ENCODE measurements at regions not wholly inside any gene's neighbourhood (a gene's known extent, or its start where the extent isn't known, plus 50 kb on each side); places are given as distances from the start of the nearest gene placed in this dataset.

DNA sequence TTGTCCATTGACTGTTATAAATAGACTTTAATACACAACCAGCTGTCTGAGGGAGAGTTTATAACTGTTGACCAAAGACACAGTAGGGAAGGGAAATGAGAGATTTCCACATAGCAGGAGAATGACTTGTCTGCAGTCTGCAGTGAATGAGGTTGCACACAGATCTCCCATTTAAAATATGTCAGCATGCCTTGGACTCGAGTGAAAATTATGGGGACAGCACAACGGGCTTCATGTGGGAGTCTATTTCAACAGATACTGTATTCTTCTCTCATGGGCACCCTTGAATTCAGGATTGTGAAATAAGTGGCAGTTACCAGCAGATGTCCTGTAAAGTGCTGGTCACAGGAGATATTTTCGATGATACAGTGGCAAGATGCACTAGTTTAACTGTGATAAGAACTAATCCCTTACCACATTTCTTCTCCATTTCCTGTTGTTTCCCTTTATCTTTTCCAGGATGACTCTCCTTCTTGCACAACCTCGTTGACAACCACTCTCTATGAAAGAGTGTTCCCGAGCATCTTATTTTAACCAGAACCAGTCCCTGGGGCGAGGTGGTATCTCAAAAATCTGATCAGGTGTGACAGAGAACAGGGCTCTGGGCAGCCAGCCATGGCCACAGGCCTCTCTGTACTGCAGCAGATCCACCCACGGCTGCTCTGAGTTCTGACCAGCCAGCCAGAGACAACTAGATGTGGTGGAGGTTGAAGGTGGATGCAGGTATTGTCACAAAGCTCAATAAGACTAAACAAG, 51.5 kb upstream of the MAP3K1 start (continued):
- TF ChIP-seq, protein P1, sequence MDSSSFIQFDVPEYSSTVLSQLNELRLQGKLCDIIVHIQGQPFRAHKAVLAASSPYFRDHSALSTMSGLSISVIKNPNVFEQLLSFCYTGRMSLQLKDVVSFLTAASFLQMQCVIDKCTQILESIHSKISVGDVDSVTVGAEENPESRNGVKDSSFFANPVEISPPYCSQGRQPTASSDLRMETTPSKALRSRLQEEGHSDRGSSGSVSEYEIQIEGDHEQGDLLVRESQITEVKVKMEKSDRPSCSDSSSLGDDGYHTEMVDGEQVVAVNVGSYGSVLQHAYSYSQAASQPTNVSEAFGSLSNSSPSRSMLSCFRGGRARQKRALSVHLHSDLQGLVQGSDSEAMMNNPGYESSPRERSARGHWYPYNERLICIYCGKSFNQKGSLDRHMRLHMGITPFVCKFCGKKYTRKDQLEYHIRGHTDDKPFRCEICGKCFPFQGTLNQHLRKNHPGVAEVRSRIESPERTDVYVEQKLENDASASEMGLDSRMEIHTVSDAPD (CRISPR knock-in tag; IDR thresholded peaks at IDR 0.05): no peak
- TF ChIP-seq TARDBP (IDR thresholded peaks at IDR 0.05): no peak
- TF ChIP-seq HMGN3 (IDR thresholded peaks at IDR 0.05; ENCODE audit: borderline replicate concordance, extremely low read depth, insufficient read length, low read depth, low read length): peak; percentile 54
- TF ChIP-seq MBD2 (IDR thresholded peaks at IDR 0.05; ENCODE audit: borderline replicate concordance, low read depth): no peak
- no peak for TF ChIP-seq ADNP (tag; IDR thresholded peaks at IDR 0.05)
- peak; percentile 95 for TF ChIP-seq ARID1B (IDR thresholded peaks at IDR 0.05)
- TF ChIP-seq, protein P2, sequence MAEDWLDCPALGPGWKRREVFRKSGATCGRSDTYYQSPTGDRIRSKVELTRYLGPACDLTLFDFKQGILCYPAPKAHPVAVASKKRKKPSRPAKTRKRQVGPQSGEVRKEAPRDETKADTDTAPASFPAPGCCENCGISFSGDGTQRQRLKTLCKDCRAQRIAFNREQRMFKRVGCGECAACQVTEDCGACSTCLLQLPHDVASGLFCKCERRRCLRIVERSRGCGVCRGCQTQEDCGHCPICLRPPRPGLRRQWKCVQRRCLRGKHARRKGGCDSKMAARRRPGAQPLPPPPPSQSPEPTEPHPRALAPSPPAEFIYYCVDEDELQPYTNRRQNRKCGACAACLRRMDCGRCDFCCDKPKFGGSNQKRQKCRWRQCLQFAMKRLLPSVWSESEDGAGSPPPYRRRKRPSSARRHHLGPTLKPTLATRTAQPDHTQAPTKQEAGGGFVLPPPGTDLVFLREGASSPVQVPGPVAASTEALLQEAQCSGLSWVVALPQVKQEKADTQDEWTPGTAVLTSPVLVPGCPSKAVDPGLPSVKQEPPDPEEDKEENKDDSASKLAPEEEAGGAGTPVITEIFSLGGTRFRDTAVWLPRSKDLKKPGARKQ (CRISPR knock-in tag; IDR thresholded peaks at IDR 0.05): no peak
- TF ChIP-seq, protein P3, sequence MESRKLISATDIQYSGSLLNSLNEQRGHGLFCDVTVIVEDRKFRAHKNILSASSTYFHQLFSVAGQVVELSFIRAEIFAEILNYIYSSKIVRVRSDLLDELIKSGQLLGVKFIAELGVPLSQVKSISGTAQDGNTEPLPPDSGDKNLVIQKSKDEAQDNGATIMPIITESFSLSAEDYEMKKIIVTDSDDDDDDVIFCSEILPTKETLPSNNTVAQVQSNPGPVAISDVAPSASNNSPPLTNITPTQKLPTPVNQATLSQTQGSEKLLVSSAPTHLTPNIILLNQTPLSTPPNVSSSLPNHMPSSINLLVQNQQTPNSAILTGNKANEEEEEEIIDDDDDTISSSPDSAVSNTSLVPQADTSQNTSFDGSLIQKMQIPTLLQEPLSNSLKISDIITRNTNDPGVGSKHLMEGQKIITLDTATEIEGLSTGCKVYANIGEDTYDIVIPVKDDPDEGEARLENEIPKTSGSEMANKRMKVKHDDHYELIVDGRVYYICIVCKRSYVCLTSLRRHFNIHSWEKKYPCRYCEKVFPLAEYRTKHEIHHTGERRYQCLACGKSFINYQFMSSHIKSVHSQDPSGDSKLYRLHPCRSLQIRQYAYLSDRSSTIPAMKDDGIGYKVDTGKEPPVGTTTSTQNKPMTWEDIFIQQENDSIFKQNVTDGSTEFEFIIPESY (CRISPR knock-in tag; IDR thresholded peaks at IDR 0.05): no peak
- no peak for TF ChIP-seq ZNF12 (CRISPR knock-in tag; IDR thresholded peaks at IDR 0.05)
- TF ChIP-seq, protein P4, sequence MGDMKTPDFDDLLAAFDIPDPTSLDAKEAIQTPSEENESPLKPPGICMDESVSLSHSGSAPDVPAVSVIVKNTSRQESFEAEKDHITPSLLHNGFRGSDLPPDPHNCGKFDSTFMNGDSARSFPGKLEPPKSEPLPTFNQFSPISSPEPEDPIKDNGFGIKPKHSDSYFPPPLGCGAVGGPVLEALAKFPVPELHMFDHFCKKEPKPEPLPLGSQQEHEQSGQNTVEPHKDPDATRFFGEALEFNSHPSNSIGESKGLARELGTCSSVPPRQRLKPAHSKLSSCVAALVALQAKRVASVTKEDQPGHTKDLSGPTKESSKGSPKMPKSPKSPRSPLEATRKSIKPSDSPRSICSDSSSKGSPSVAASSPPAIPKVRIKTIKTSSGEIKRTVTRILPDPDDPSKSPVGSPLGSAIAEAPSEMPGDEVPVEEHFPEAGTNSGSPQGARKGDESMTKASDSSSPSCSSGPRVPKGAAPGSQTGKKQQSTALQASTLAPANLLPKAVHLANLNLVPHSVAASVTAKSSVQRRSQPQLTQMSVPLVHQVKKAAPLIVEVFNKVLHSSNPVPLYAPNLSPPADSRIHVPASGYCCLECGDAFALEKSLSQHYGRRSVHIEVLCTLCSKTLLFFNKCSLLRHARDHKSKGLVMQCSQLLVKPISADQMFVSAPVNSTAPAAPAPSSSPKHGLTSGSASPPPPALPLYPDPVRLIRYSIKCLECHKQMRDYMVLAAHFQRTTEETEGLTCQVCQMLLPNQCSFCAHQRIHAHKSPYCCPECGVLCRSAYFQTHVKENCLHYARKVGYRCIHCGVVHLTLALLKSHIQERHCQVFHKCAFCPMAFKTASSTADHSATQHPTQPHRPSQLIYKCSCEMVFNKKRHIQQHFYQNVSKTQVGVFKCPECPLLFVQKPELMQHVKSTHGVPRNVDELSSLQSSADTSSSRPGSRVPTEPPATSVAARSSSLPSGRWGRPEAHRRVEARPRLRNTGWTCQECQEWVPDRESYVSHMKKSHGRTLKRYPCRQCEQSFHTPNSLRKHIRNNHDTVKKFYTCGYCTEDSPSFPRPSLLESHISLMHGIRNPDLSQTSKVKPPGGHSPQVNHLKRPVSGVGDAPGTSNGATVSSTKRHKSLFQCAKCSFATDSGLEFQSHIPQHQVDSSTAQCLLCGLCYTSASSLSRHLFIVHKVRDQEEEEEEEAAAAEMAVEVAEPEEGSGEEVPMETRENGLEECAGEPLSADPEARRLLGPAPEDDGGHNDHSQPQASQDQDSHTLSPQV (IDR thresholded peaks at IDR 0.05): no peak
- TF ChIP-seq TCF3 (CRISPR knock-in tag; IDR thresholded peaks at IDR 0.05): peak; percentile 85
- TF ChIP-seq HDAC2 (IDR thresholded peaks at IDR 0.05): peak; percentile 84; the same call in 1 of the 2 replicates
- TF ChIP-seq, protein P5, sequence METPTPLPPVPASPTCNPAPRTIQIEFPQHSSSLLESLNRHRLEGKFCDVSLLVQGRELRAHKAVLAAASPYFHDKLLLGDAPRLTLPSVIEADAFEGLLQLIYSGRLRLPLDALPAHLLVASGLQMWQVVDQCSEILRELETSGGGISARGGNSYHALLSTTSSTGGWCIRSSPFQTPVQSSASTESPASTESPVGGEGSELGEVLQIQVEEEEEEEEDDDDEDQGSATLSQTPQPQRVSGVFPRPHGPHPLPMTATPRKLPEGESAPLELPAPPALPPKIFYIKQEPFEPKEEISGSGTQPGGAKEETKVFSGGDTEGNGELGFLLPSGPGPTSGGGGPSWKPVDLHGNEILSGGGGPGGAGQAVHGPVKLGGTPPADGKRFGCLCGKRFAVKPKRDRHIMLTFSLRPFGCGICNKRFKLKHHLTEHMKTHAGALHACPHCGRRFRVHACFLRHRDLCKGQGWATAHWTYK (CRISPR knock-in tag; IDR thresholded peaks at IDR 0.05): no peak
- TF ChIP-seq NFE2L1 (tag; IDR thresholded peaks at IDR 0.05; ENCODE audit: borderline replicate concordance, low read depth): no peak
- TF ChIP-seq FOXJ3 (CRISPR knock-in tag; IDR thresholded peaks at IDR 0.05): no peak
- no peak for TF ChIP-seq ZNF347 (CRISPR knock-in tag; IDR thresholded peaks at IDR 0.05; ENCODE audit: low read depth)
- no peak for TF ChIP-seq IRF2 (CRISPR knock-in tag; IDR thresholded peaks at IDR 0.05)
- TF ChIP-seq MEIS2 (IDR thresholded peaks at IDR 0.05; ENCODE audit: partially characterized antibody): peak; percentile 53

Data from K562 (cell line).